HG03025 (cell line): ENCODE measurements at regions not wholly inside any gene's neighbourhood (a gene's known extent, or its start where the extent isn't known, plus 50 kb on each side); places are given as distances from the start of the nearest gene placed in this dataset.
"Not testable (repeated sequence)": the region's sequence is repeated elsewhere in the genome, so short reads cannot be mapped to it uniquely, and the experiment has no call there.

Experiments
- ATAC-seq: cut with Tn5 transposase; IDR thresholded peaks from one replicate; pipeline ENCODE4 v1.9.1; 2021; ENCODE audit warnings: mild to moderate bottlenecking, moderate library complexity; ENCODE audit not compliant: unreplicated experiment, low FRiP score

DNA sequence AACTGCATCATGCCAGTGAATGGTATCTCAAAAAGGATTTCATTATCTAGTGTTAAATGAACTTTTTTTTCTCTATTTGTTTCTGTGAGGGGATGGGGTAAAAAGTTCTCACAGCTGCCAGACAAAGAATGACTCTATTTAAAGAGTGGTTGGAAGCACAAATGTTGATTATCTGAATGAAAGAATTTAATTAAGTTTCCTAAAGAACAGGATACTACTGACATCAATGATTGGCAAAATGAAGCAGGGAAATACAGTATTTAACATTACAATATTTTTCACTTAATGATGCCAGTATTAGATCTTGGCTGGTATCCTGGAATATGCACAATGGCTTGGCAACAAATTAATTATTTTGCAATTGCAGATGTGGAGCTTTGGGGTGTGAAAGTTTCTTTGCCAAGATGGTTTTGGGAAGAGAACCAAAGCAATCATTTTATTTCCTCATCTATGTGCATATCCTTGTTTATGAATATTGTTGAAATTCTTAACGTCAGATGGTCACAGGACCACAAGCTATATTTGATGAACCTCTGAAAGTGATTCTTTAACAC, 336.8 kb downstream of the ARL4A start:
- ATAC-seq = no peak

DNA sequence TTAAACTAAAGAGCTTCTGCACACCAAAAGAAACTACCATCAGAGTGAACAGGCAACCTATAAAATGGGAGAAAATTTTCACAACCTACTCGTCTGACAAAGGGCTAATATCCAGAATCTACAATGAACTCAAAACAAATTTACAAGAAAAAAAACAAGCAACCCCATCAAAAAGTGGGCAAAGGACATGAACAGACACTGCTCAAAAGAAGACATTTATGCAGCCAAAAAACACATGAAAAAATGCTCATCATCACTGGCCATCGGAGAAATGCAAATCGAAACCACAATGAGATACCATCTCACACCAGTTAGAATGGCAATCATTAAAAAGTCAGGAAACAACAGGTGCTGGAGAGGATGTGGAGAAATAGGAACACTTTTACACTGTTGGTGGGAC, 337.6 kb downstream of the ARL4A start:
- ATAC-seq = not testable (repeated sequence)

DNA sequence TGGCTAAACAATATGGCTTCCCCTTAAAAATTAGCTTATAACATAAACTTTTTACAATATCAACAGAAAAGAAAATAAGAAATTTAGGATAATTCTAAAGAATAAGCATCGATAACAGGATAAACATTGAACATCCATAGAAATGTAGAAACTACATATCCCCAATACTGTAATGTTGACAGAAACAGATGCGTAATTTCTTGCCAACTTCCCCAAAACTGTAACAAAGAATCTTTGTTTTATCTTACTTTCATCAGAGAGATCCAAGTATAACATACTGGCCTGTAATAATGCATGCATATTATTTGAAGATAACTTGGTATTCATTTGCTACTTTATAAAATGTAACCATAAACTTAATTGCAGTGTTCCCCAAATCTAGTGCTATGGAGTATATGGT, 339.9 kb downstream of the ARL4A start:
- no peak for ATAC-seq

DNA sequence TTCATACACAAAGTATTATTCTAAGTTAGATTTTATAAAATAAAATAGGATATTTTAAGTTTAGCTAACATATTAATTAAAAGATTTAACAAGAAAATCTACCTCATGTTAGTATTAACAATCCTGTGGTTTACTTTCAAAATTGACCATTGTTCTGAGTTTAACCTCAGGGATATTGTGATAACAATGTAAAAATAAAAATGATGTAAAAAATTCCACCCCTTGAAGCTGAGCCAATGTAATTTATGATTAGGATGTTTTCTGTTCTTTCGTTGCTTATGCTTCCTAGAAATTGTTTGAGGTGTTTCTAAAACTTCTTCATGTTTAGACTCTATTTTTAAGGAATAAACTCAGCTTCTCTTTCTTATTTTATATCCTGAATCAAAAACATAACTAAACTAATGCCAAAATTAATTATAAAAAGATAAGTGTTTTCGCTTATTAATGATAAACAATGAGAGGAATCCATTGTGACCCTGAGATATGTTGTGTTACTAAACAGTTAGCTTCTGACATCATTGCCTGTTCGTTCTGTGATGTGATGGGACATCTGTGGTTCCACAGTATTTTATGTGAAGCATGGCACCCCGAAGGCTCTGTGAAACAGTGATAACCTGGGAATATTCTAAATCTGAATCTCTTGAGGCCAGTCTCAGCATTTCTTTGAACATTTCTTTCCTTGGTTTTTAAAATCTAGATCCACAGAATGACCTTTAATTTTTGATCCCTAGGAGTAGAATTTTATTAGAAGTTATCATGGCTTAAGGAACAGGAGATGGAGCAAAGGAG, 340.8 kb downstream of the ARL4A start:
- no peak for ATAC-seq

DNA sequence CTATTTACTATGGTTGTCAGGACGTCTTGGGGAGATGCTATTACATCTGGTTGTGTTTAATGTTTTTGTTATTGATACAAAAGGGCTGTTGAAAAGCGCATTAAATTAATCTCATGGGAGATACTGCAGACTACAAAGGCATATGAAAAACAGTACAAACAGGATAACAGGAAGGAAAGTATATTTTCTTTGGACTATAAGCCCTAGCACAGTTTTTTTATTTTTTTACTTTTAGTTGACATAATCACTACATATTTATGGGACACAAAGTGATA, 341.3 kb downstream of the ARL4A start:
- no peak for ATAC-seq

DNA sequence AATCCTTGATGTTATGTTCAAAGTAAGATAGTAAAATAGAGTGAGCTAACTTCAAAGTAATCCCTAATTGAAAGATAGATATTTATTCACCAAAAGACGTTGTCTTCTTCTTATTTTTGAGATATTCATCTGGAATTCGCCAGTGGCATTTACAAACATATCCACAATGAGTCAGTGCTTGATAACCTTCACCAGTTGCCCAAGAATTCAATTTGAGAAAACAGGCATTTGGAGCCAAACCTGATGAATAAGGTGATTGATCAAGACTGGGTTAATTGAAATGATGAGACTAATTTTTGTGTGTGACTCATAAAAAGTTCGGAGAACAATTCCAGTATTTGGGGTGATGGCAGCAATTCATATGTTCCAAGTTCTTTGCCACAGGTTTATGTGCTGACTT, 344.0 kb downstream of the ARL4A start:
- ATAC-seq = no peak

DNA sequence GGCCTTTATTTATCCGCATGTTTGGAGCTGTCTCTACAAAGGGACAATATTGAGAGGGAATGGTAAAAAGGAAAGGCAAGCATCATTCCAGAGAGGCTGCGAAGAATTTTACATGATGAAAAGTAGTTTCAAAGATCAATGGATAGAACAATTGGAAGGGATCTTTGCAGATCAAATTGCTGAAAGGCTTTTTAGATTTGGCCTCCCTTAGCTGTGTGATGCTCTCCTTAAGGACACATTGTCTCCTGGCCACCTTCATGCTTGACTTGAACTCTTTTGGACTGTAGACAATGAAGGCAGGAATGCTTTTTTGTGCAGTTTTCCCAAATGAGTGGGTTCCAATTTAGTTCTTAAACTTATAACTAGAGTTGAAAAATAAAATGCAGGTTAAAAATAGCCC, 344.7 kb downstream of the ARL4A start:
- no peak for ATAC-seq

DNA sequence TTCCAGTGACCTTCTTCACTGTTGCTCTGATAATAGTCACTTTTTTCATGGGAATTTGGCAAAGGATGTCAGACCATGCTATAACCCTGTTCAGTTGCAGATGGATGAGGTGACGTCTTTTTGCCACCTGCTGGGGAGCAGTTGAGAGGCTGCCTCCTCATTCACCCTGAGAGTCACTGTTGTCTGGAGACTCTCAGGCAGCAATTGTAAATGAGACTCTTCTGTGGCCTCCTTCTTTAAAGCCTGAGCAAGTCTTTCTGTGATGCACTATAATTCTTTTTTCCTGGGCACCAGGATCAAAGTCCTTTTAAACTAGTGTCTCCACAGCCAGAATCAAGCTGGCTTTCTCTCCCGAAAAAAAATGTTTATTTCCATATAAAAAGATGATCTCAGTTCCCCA, 345.1 kb downstream of the ARL4A start:
- ATAC-seq = no peak

DNA sequence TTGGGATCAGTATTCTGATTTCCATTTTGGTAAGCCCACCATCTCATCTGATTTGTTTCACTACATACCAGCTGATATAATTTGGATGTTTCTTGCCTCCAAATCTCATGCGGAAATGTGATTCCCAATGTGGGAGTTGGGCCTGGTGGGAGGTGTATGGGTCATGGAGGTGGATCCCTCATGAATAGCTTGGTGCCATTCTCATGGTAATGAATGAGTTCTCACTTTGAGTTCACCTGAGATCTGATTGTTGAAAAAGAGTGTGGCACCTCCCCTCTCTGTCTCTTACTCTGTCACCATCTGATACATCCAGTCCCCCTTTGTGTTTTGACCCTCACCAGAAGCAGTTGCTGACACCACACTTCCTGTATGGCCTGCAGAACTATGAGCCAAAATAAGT, 347.3 kb downstream of the ARL4A start:
- no peak for ATAC-seq

DNA sequence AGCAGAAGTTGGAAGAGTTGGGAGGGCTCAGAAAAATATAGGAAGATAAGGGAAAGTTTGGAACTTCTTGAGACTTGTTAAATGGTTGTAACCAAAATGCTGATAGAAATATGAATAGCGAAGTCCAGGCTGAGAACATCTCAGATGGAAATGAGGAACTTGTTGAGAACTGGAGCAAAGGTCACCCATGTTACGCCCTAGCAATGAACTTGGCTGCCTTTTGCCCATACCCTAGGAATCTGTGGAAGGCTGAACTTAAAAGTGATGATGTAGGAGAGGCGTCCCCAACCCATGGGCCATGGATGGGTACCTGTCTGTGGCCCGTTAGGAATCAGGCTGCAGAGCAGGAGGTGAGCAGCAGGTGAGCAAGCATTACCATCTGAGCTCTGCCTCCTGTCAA, 347.8 kb downstream of the ARL4A start:
- ATAC-seq = no peak

DNA sequence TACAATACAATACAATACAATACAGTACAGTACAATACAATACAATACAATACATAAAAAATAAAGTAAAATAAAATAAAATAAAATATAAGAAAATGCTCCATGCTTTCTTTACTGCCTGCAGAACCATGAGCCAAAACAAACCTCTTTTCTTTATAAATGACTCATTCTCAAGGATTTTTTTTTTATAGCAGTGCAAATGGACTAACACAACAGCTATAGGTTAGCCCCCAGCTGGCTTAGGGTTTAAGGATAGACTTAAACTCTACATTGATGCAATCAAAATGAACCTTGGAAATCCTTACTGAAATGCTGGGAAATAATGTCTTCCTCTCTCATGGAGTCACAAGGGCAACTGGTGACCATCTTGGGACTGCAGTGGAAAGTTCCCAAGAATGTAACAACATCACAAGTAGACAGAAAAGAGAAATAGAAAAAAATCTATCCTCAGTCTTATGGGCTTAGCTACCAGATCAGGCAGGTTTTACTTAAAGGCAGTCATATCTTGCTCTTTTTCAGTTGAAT, 348.9 kb downstream of the ARL4A start:
- ATAC-seq = no peak

DNA sequence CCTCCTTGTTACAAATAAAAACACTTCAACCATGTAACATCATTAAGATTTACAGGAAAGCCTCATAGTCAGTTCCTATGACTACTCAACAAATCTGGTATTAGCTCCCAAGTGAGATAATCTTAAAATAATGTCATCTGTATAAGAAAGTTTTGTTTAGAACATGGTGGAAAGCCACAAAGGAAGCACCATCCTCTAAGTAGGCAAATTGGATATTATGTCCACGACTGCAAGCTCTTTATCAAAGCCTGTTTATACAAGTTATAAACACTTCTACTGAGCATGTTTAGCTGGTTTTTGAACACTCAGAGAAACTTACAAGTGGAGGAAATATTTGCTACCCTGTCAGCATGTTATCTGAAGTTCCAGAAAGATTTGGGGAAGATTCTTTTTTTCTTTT, 349.8 kb downstream of the ARL4A start:
- ATAC-seq = no peak

DNA sequence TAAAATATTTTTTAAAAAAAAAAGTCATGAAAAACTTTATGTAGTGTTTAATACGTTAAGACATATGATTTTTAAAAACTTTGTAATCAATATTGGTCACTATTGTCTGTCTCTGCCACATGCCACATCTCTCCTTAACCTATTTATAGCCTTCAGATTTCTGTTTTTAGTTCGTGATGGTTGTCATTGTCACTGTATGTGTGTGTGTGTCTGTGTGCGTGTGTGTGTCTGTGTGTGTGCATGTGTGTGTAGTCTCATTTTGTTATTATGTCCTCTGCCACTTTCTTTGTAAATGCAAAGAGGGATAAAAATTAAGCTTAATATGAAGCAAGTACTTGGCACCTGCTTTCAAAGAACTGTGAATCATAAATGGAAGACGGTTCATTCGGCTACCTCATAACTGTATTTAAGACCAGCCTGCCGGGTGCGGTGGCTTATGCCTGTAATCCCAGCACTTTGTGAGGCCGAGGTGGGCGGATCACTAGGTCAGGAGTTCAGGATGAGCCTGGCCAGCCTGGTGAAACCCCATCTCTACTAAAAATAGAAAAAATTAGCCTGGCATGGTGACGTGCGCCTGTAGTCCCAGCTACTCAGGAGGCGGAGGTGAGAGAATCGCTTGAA, 354.0 kb downstream of the ARL4A start:
- ATAC-seq = no peak

DNA sequence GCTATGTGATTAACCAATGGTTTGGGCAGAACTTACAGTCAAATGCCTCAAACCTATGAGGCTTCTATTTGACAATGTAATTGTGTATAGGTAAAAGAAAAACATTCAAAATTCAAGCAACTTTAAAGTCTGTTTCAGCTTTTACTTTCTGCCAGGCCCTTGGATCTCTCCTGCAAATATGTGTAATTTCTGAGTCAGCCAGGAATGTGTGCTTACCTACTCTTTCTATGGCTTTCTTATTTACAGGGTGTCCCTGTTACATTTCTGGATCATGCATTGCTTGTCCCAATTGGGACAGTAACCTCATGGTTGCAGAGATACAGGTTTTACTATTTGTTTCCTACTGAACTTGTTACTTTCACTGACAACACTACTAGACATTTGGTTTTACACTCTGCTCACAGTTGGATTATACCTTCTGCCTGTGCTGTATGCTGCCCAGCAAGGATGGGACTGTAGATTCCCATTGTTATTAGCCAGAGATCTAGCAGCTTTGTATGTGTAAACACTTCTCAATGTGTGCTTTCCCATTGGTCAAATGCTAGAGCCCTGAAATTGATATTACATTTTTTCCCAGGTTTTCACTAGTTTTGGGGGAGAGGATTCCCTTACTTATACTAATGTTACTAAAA, 355.3 kb downstream of the ARL4A start:
- ATAC-seq = no peak

DNA sequence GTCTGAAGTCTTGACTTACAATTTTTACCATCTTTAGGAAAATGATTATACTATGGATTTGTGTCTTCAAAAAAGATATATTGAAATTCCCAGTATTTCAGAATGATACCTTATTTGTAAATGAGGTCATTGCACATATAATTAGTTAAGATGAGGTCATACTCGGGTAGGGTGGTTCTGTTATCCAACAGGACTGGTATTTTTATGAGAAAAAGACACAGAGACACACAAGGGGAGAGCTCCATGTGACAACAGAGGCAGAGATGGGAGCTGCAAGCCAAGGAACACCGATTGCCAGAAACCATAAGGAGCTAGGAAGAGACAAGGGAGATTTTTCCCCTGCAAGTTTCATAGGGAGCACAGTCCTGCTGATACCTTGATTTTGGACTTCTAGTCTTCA, 356.9 kb downstream of the ARL4A start:
- ATAC-seq = no peak

DNA sequence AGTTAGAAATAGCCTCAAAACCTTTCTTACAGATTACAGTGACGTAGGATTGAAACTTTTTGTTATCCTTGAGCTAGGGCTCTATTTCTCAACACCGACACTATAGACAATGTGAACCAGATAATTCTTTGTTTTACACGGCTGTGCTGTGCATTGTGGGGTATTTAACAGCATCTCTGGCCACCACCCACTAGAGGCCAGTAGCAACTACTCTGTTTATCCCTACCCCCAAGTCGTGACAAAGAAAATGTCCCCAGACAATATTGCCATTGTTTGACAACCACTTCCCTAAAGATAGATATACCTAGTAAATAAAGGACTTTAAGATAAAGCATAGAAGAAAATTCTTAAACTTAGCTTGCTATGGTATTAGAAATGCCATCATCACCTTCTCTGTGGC, 359.6 kb downstream of the ARL4A start:
- no peak for ATAC-seq

DNA sequence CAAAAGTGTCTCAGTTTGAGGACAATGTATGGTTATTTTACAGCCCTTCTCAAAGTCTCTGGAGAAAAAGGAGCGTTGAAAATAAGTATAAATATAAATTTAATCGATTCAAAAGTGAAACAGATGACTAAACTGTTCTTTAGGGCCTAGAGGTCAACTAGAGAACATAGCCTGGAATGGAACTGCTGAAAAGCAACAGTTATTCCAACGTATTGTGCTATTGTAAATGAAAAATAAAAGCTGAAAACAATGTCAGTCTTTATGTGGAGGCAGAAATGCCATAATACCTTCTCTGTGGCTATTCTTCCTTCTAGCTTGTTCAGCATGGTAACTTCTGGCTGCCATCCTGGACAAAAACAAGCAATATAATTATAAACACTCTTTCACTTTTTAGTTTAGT, 362.5 kb downstream of the ARL4A start:
- ATAC-seq = no peak

DNA sequence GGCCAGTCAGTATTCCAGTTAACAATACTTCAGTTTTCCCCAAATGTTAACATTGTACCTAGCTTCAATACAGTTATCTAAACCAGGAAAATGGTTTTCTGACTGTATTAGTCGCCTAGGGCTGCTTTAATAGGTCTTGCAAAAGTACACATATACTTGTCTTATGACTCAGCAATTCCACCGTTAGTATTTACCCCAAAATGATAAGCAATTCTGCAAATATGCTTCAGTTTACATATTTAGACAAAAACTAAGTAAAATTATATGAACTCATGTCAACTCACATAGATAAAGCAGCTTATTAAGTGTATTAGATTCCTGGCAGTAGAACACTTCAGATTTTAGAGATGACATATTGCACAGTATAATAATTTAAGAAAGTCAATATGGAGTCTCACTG, 363.3 kb downstream of the ARL4A start:
- no peak for ATAC-seq

DNA sequence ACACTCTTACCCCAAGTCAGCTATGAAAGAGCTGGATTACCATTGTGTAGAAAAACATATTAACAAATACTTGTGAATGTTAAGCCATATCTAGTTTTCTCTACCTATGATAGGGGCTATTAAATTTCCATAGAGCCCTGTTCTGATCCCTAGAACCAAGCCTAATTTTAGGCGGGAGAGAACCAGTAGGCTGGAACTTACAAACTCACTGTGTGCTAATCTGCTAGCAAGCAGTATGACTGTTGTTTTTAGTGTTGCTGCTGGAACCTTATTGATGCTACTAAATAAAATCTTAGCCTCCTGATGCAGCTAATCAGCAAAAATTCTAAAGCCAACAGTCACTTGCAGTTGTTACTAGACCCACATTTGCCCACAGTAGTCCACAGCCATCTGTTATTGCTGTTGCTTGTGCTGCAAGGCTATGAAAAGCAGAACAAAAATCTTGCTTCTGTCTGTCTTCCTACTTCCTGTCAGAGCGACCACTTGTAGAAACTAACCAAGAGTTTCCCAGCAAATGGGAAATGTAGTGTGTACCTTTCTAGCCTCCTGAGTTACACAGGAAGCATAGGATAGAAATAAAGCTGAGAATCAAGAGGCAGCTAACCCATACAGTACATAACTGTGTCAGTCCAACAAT, 368.4 kb downstream of the ARL4A start:
- no peak for ATAC-seq

DNA sequence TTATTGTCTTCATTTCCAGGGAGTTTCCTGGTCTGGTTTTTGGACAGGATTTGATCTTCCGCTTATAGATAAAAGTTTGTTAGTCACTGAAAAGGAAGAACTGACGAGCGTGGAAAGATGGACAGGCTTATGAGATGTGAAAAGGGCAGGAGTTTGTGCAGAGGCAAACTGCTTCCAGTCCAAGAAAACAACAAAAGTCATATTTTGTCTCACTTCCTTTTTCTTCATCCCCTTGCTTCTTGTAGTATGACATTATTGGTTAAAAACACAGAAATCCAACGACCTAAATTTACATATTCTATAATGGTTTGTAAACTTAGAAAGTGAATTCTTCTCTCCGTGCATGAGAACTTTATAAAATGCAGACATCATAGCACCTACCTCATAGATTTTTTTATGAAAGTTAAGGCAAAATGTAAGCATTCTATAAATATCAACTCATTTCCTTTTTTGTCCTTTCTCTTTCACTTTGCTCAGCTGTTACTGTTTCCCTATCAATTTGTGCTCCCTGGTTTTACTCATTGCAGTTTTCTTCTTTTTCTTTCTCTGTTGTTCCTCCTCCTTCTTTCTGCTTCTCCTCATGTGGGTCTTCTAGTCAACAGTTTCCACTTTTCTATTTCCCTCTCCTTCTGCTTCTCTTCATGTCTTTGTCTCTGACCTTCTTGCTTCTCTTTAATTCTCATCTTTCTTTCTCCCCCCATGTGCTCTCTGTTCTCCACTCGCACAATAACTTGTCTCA, 370.2 kb downstream of the ARL4A start:
- peak; percentile 86 for ATAC-seq

DNA sequence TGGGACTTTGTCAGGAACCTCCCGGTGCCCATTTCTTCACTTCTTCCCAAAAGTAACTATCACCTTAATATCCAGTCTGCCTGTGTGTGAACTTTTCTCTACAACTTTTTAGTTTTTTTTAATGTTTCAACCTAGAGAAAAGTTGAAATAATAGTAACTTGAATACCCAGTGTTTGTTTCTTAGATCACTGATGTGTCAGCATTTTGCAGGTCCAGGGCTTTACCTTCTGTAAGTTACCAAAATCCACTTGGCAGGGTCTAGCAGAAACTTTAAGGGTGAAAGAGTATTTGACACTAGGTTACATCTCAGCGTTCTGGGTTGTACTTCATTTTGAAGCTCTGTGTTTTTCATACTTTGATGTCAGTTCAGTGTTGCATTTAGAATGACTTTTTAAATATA, 372.7 kb downstream of the ARL4A start:
- no peak for ATAC-seq
